ENCODE measurements at regions not wholly inside any gene's neighbourhood (a gene's known extent, or its start where the extent isn't known, plus 50 kb on each side); places are given as distances from the start of the nearest gene placed in this dataset.

DNA sequence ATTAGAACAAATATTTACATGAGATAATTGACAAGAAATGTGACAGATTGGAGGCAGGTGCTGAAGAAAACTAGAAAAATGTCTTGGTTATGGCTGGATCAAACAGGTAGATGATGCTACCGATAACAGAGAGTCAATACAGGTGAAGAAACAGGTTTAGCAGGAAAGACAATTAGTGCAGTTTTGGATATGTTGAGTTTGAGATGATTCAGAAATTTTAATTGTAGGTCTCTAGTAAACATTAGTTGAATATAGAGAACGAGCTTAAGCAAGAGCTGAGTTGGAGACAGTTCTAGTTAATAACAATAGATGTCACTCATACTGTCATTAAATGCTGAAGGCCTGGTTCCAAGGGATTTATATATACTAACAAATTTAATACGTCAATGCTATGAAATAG lies 524.4 kb downstream of the NSUN3 start:
- Histone ChIP-seq H3K79me2 (ENCODE audit: control insufficient read depth, insufficient read depth, low read length) (no peaks in the 10 kb centered on the region), H3K27ac (ENCODE audit: control insufficient read depth, insufficient read depth, low read length) (no peak overlapping the region), H3K4me1 (ENCODE audit: control insufficient read depth, extremely low read depth, insufficient read depth, low read length) (no peaks in the 10 kb centered on the region), H3K36me3 (ENCODE audit: control insufficient read depth in 2 of 2, extremely low read depth in 1 of 2, insufficient read depth in 2 of 2, low read length in 2 of 2) (no peaks in the 10 kb centered on the region), H3K9me3 (ENCODE audit: control insufficient read depth, low read depth, low read length) (no peaks in the 10 kb centered on the region), H3K9me1 (ENCODE audit: control insufficient read depth, extremely low read depth, insufficient read depth, low read length) (no peaks in the 10 kb centered on the region), H3K27me3 (ENCODE audit: control insufficient read depth, extremely low read depth, insufficient read depth, low read length) (no peaks in the 10 kb centered on the region), H2AFZ (ENCODE audit: control insufficient read depth, low read length) (no peak overlapping the region), H4K20me1 (ENCODE audit: control insufficient read depth, extremely low read depth, insufficient read depth, low read length) (no peaks in the 10 kb centered on the region), H3K9ac (ENCODE audit: control insufficient read depth, extremely low read depth, insufficient read depth, low read length) (no peak overlapping the region), H3K4me3 (ENCODE audit: control insufficient read depth in 2 of 3, extremely low read depth in 1 of 3, insufficient read depth in 2 of 3, low read depth in 1 of 3, low read length in 3 of 3) (no peak overlapping the region), H3K4me2 (ENCODE audit: control insufficient read depth, extremely low read depth, insufficient read depth, low read depth, low read length) (no peak overlapping the region)
- TF ChIP-seq, protein P1, sequence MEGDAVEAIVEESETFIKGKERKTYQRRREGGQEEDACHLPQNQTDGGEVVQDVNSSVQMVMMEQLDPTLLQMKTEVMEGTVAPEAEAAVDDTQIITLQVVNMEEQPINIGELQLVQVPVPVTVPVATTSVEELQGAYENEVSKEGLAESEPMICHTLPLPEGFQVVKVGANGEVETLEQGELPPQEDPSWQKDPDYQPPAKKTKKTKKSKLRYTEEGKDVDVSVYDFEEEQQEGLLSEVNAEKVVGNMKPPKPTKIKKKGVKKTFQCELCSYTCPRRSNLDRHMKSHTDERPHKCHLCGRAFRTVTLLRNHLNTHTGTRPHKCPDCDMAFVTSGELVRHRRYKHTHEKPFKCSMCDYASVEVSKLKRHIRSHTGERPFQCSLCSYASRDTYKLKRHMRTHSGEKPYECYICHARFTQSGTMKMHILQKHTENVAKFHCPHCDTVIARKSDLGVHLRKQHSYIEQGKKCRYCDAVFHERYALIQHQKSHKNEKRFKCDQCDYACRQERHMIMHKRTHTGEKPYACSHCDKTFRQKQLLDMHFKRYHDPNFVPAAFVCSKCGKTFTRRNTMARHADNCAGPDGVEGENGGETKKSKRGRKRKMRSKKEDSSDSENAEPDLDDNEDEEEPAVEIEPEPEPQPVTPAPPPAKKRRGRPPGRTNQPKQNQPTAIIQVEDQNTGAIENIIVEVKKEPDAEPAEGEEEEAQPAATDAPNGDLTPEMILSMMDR (optimal IDR thresholded peaks at IDR 0.05 in 1 of 3, IDR thresholded peaks at IDR 0.05 in 1 of 3, conservative IDR thresholded peaks at IDR 0.05 in 1 of 3; ENCODE audit: extremely low read depth in 1 of 3, insufficient read depth in 2 of 3, low read length in 3 of 3): no peak
- no peak for TF ChIP-seq EZH2 (IDR thresholded peaks at IDR 0.05; ENCODE audit: low read length)
- FAIRE-seq: no peak
- no peak for DNase-seq (ENCODE audit: low read depth, low spot score)
- dilution Hi-C loops (cut with MboI; ENCODE audit: extremely low pct_ligation_motif_present, low sequenced_read_pairs): no loop called here

GRCh38 chr3:94593526-94594150 lies 530.8 kb downstream of the NSUN3 start:
- Histone ChIP-seq H3K4me1 (ENCODE audit: control insufficient read depth, extremely low read depth, insufficient read depth, low read length) (no peaks in the 10 kb centered on the region), H3K27me3 (ENCODE audit: control insufficient read depth, extremely low read depth, insufficient read depth, low read length) (no peaks in the 10 kb centered on the region), H3K79me2 (ENCODE audit: control insufficient read depth, insufficient read depth, low read length) (no peaks in the 10 kb centered on the region), H3K27ac (ENCODE audit: control insufficient read depth, insufficient read depth, low read length) (no peak overlapping the region), H2AFZ (ENCODE audit: control insufficient read depth, low read length) (no peak overlapping the region), H3K9me3 (ENCODE audit: control insufficient read depth, low read depth, low read length) (no peaks in the 10 kb centered on the region), H4K20me1 (ENCODE audit: control insufficient read depth, extremely low read depth, insufficient read depth, low read length) (no peaks in the 10 kb centered on the region), H3K9me1 (ENCODE audit: control insufficient read depth, extremely low read depth, insufficient read depth, low read length) (no peaks in the 10 kb centered on the region), H3K4me3 (ENCODE audit: control insufficient read depth in 2 of 3, extremely low read depth in 1 of 3, insufficient read depth in 2 of 3, low read depth in 1 of 3, low read length in 3 of 3) (no peak overlapping the region), H3K36me3 (ENCODE audit: control insufficient read depth in 2 of 2, extremely low read depth in 1 of 2, insufficient read depth in 2 of 2, low read length in 2 of 2) (no peaks in the 10 kb centered on the region), H3K4me2 (ENCODE audit: control insufficient read depth, extremely low read depth, insufficient read depth, low read depth, low read length) (no peak overlapping the region), H3K9ac (ENCODE audit: control insufficient read depth, extremely low read depth, insufficient read depth, low read length) (no peak overlapping the region)
- dilution Hi-C loops (cut with MboI; ENCODE audit: extremely low pct_ligation_motif_present, low sequenced_read_pairs): no loop called here
- no peak for DNase-seq (ENCODE audit: low read depth, low spot score)
- no peak for FAIRE-seq
- TF ChIP-seq EZH2 (IDR thresholded peaks at IDR 0.05; ENCODE audit: low read length): no peak
- TF ChIP-seq, protein P1 (optimal IDR thresholded peaks at IDR 0.05 in 1 of 3, IDR thresholded peaks at IDR 0.05 in 1 of 3, conservative IDR thresholded peaks at IDR 0.05 in 1 of 3; ENCODE audit: extremely low read depth in 1 of 3, insufficient read depth in 2 of 3, low read length in 3 of 3): no peak

Data from keratinocyte (primary cell).